ENCODE measurements at regions not wholly inside any gene's neighbourhood (a gene's known extent, or its start where the extent isn't known, plus 50 kb on each side); places are given as distances from the start of the nearest gene placed in this dataset.
"Not testable (repeated sequence)": the region's sequence is repeated elsewhere in the genome, so short reads cannot be mapped to it uniquely, and the experiment has no call there.

GRCh38 chr1:65605621-65606020, 185.2 kb downstream of the LEPR start:
- Histone ChIP-seq H3K36me3 (replicated peaks in 1 of 2) (no peaks in the 10 kb centered on the region), H3K9me3 (replicated peaks in 1 of 3) (no peaks in the 10 kb centered on the region), H3K27me3 (no peaks in the 10 kb centered on the region), H3K4me1 (replicated peaks in 1 of 2) (no peaks in the 10 kb centered on the region), H3K4me3 (no peak overlapping the region), H3K27ac (no peak overlapping the region)
- TF ChIP-seq CTCF (IDR thresholded peaks at IDR 0.05) (no peak), POLR2A (IDR thresholded peaks at IDR 0.05) (no peak)
- intact Hi-C loops (cut with DNase I), result no loop called here
- no peak for DNase-seq
- 66 to 76% (median 69%) methylated on average over 1 of the region's 1 CpG for WGBS, 4 donors

GRCh38 chr1:65606426-65606825, 186.0 kb downstream of the LEPR start:
- H3K4me3 ChIP-seq, result no peak overlapping the region
- H3K27ac ChIP-seq, result no peak overlapping the region
- H3K9me3 ChIP-seq (replicated peaks in 1 of 3), result no peaks in the 10 kb centered on the region
- no peak for DNase-seq
- no peaks in the 10 kb centered on the region for H3K36me3 ChIP-seq (replicated peaks in 1 of 2)
- no peak for TF ChIP-seq POLR2A (IDR thresholded peaks at IDR 0.05)
- no peak for TF ChIP-seq CTCF (IDR thresholded peaks at IDR 0.05)
- 74 to 85% (median 77%) methylated on average over 3 of the region's 3 CpGs for WGBS, 4 donors
- H3K27me3 ChIP-seq, result no peaks in the 10 kb centered on the region
- intact Hi-C loops (cut with DNase I), result no loop called here
- H3K4me1 ChIP-seq (replicated peaks in 1 of 2), result no peaks in the 10 kb centered on the region

GRCh38 chr1:65613884-65614283, 178.8 kb upstream of the PDE4B start:
- Histone ChIP-seq H3K9me3 (replicated peaks in 1 of 3) (no peaks in the 10 kb centered on the region), H3K4me3 (no peak overlapping the region), H3K36me3 (replicated peaks in 1 of 2) (no peaks in the 10 kb centered on the region), H3K4me1 (replicated peaks in 1 of 2) (no peaks in the 10 kb centered on the region), H3K27me3 (no peaks in the 10 kb centered on the region), H3K27ac (no peak overlapping the region)
- 91 to 98% (median 94%) methylated on average over 2 of the region's 2 CpGs for WGBS, 4 donors
- no peak for TF ChIP-seq CTCF (IDR thresholded peaks at IDR 0.05)
- no peak for TF ChIP-seq POLR2A (IDR thresholded peaks at IDR 0.05)
- intact Hi-C loops (cut with DNase I), result no loop called here
- no peak for DNase-seq

- Histone ChIP-seq H3K9me3 (replicated peaks in 1 of 3) (no peaks in the 10 kb centered on the region), H3K27ac (no peak overlapping the region), H3K27me3 (no peaks in the 10 kb centered on the region), H3K4me3 (no peak overlapping the region), H3K36me3 (replicated peaks in 1 of 2) (no peaks in the 10 kb centered on the region), H3K4me1 (replicated peaks in 1 of 2) (no peaks in the 10 kb centered on the region)
- TF ChIP-seq POLR2A (IDR thresholded peaks at IDR 0.05), result no peak
- no peak for TF ChIP-seq CTCF (IDR thresholded peaks at IDR 0.05)
- no peak for DNase-seq
- WGBS, 4 donors, result 42 to 62% (median 57%) methylated on average over 2 of the region's 2 CpGs
- intact Hi-C loops (cut with DNase I), result no loop called here
Measured at GRCh38 chr1:65615859-65616258, 176.8 kb upstream of the PDE4B start.

- H3K27ac ChIP-seq; H3K36me3 ChIP-seq (replicated peaks in 1 of 2); H3K4me3 ChIP-seq; H3K9me3 ChIP-seq (replicated peaks in 1 of 3); intact Hi-C loops (cut with DNase I); H3K4me1 ChIP-seq (replicated peaks in 1 of 2); H3K27me3 ChIP-seq; DNase-seq: not testable (repeated sequence)
- WGBS, 4 donors, result 82 to 100% (median 85%) methylated on average over 1 of the region's 1 CpG
Measured at GRCh38 chr1:65621721-65622120, 171.0 kb upstream of the PDE4B start.

Data from adrenal gland (tissue), 9 donors.